ENCODE measurements at regions not wholly inside any gene's neighbourhood (a gene's known extent, or its start where the extent isn't known, plus 50 kb on each side); places are given as distances from the start of the nearest gene placed in this dataset.

- H4K20me1 ChIP-seq (ENCODE audit: control insufficient read depth, insufficient read depth, insufficient read length), result no peaks in the 10 kb centered on the region
- H3T11ph ChIP-seq (ENCODE audit: low read length), result no peak overlapping the region
- H3K27ac ChIP-seq (ENCODE audit: insufficient read length, low read depth, low read length), result no peak overlapping the region
- no peak overlapping the region for H3K23ac ChIP-seq (ENCODE audit: insufficient read length, low read depth, low read length)
- H3K9ac ChIP-seq (ENCODE audit: extremely low read depth, insufficient read length, low read length), result no peak overlapping the region
- H3K56ac ChIP-seq (ENCODE audit: insufficient read length, low read depth, low read length), result no peak overlapping the region
- no peaks in the 10 kb centered on the region; a peak in 1 of 7 replicates for H3K36me3 Mint-ChIP-seq (ENCODE audit: insufficient read depth in 1 of 3, low read depth in 3 of 3)
- H4K8ac ChIP-seq (replicated peaks; ENCODE audit: insufficient read length, low read depth, low read length), result no peak overlapping the region
- no peak overlapping the region for H4K5ac ChIP-seq (ENCODE audit: insufficient read length, low read depth, low read length)
- no peak overlapping the region for H2AFZ ChIP-seq (ENCODE audit: low read length)
- no peaks in the 10 kb centered on the region for H3K79me2 ChIP-seq (ENCODE audit: insufficient read depth, low read length)
- H3K4ac ChIP-seq (ENCODE audit: low read depth, low read length), result no peak overlapping the region
- WGBS (ENCODE audit: extremely low coverage, insufficient read length, low lambda C conversion rate), result no CpG with 5 or more reads among the region's 4 CpGs
- no peaks in the 10 kb centered on the region for H3K4me1 Mint-ChIP-seq
- no peak overlapping the region for H4K91ac ChIP-seq (ENCODE audit: insufficient read length, low read depth, low read length)
- TF ChIP-seq CTCF (conservative IDR thresholded peaks at IDR 0.05), result no peak
- no peak overlapping the region for H2BK20ac ChIP-seq (ENCODE audit: low read depth, low read length, poor library complexity, severe bottlenecking)
- no peaks in the 10 kb centered on the region for H3K27me3 ChIP-seq (ENCODE audit: insufficient read depth, low read length)
- peaks cover 4 to 8% of the 10 kb centered on the region in 2 experiments; a peak in 3 of 5 replicates for H3K9me3 Mint-ChIP-seq
- no peaks in the 10 kb centered on the region for H3K79me1 ChIP-seq (ENCODE audit: insufficient read depth, low read depth, low read length, poor library complexity, severe bottlenecking)
- no peak overlapping the region for H2BK5ac ChIP-seq (ENCODE audit: insufficient read length, low read length)
- H3K27ac Mint-ChIP-seq, result no peak overlapping the region
- no peak overlapping the region for H2AK5ac ChIP-seq (ENCODE audit: insufficient read length, low read length)
- H2BK120ac ChIP-seq (ENCODE audit: low read depth, low read length, poor library complexity, severe bottlenecking), result no peak overlapping the region
- H3K4me3 Mint-ChIP-seq, result no peak overlapping the region
- H3K23me2 ChIP-seq (ENCODE audit: insufficient read length, low read depth, low read length, poor library complexity, severe bottlenecking), result no peaks in the 10 kb centered on the region
- no peaks in the 10 kb centered on the region for H3K27me3 Mint-ChIP-seq (ENCODE audit: low read depth)
- DNase-seq, result no peak
- H3K9me3 ChIP-seq (ENCODE audit: control insufficient read depth, low read depth, low read length), result no peaks in the 10 kb centered on the region
- H3K4me2 ChIP-seq (ENCODE audit: insufficient read depth, insufficient read length, low read length), result no peak overlapping the region
- H2BK12ac ChIP-seq (ENCODE audit: insufficient read length, low read depth, low read length), result no peak overlapping the region
- no peaks in the 10 kb centered on the region for H3K4me1 ChIP-seq (ENCODE audit: insufficient read depth, low read length)
- no peak overlapping the region for H3K14ac ChIP-seq (ENCODE audit: insufficient read depth, low read length)
- no peak overlapping the region for H3K18ac ChIP-seq (ENCODE audit: insufficient read length, low read depth, low read length)
- no peak overlapping the region for H2BK15ac ChIP-seq (ENCODE audit: low read depth, low read length)
Observed at GRCh38 chr4:166239354-166239753, 366.3 kb downstream of the TLL1 start.
